Sciatic nerve (tissue), 2 donors: ENCODE measurements at regions not wholly inside any gene's neighbourhood (a gene's known extent, or its start where the extent isn't known, plus 50 kb on each side); places are given as distances from the start of the nearest gene placed in this dataset.
"Not testable (repeated sequence)": the region's sequence is repeated elsewhere in the genome, so short reads cannot be mapped to it uniquely, and the experiment has no call there.

Experiments used
- ATAC-seq: fragments of 200-7000 bp; cut with Tn5 transposase; one replicate; pipeline ENCODE4 v1.9.1; 2020; ENCODE audit warnings: mild to moderate bottlenecking, moderate library complexity
- DNase-seq: peaks from one replicate; pipeline ENCODE4 v3.0.0-alpha.2; 2020; ENCODE audit warnings: low spot score
- intact Hi-C: fragments of 100-400 bp; cut with DNase I; formaldehyde crosslinking; loops from one replicate; pipeline ENCODE4 v1.14.2; 2022
- donor health status: DM: no; HTN: no; CAD: no.
- donor health status: DM: no; HTN: no; CAD: no.

- ATAC-seq (no peak), DNase-seq (no peak)
- intact Hi-C loops, result no loop called here
These were observed 298.1 kb upstream of the TRPC5 start for GRCh38 chrX:112380541-112381278.

GRCh38 chrX:112377481-112377880 is 294.9 kb upstream of the TRPC5 start:
- intact Hi-C loops, result no loop called here
- ATAC-seq (no peak), DNase-seq (no peak)

- intact Hi-C loops, result no loop called here
- ATAC-seq, result no peak
These were observed 285.8 kb upstream of the TRPC5 start for GRCh38 chrX:112368371-112368770.

GRCh38 chrX:112367065-112367464 is 284.5 kb upstream of the TRPC5 start:
- ATAC-seq (no peak), DNase-seq (no peak)
- intact Hi-C loops, result no loop called here

More at GRCh38 chrX:112368371-112368770, 285.8 kb upstream of the TRPC5 start:
- DNase-seq, result no peak

- ATAC-seq (no peak), DNase-seq (no peak)
- intact Hi-C loops, result no loop called here
These were observed 277.3 kb upstream of the TRPC5 start for GRCh38 chrX:112359906-112360305.

- ATAC-seq (no peak), DNase-seq (no peak)
- intact Hi-C loops, result no loop called here
These were observed 273.4 kb upstream of the TRPC5 start for GRCh38 chrX:112355931-112356330.

- ATAC-seq, result no peak
- intact Hi-C loops, result no loop called here
- no peak for DNase-seq
These were observed 259.0 kb upstream of the TRPC5 start for GRCh38 chrX:112341598-112341997.

- DNase-seq (no peak), ATAC-seq (no peak)
- intact Hi-C loops, result no loop called here
These were observed 230.6 kb upstream of the TRPC5 start for GRCh38 chrX:112313201-112313600.

- intact Hi-C loops, result no loop called here
- ATAC-seq, result no peak
These were observed 223.5 kb upstream of the TRPC5 start for GRCh38 chrX:112306027-112306426.

GRCh38 chrX:112279940-112280339 is 197.4 kb upstream of the TRPC5 start:
- no peak for ATAC-seq
- no peak for DNase-seq
- intact Hi-C loops, result no loop called here

More at GRCh38 chrX:112306027-112306426, 223.5 kb upstream of the TRPC5 start:
- no peak for DNase-seq

GRCh38 chrX:112270991-112271390 is 188.4 kb upstream of the TRPC5 start:
- intact Hi-C loops, result no loop called here
- no peak for ATAC-seq
- no peak for DNase-seq

- DNase-seq (no peak), ATAC-seq (no peak)
These were observed 183.6 kb upstream of the TRPC5 start for GRCh38 chrX:112266136-112266535.

GRCh38 chrX:112259375-112259774 is 176.8 kb upstream of the TRPC5 start:
- intact Hi-C loops, result no loop called here
- no peak for ATAC-seq
- DNase-seq, result no peak

More at GRCh38 chrX:112266136-112266535, 183.6 kb upstream of the TRPC5 start:
- intact Hi-C loops, result no loop called here

- ATAC-seq (no peak), DNase-seq (no peak)
- intact Hi-C loops, result no loop called here
These were observed 172.3 kb upstream of the TRPC5 start for GRCh38 chrX:112254896-112255295.

- ATAC-seq, result no peak
- DNase-seq, result no peak
- intact Hi-C loops, result no loop called here
These were observed 165.1 kb upstream of the TRPC5 start for GRCh38 chrX:112247714-112248113.

- DNase-seq, result no peak
- ATAC-seq, result no peak
- intact Hi-C loops, result no loop called here
These were observed 153.0 kb upstream of the TRPC5 start for GRCh38 chrX:112235547-112235946.

GRCh38 chrX:112233164-112233563 is 150.6 kb upstream of the TRPC5 start:
- intact Hi-C loops, result no loop called here
- DNase-seq (no peak), ATAC-seq (no peak)

GRCh38 chrX:112226795-112227194 is 144.2 kb upstream of the TRPC5 start:
- DNase-seq, ATAC-seq, intact Hi-C loops: not testable (repeated sequence)

- intact Hi-C loops, result no loop called here
- no peak for DNase-seq
- no peak for ATAC-seq
These were observed 140.8 kb upstream of the TRPC5 start for GRCh38 chrX:112223391-112223790.

GRCh38 chrX:112218388-112218787 is 135.8 kb upstream of the TRPC5 start:
- DNase-seq, result no peak
- intact Hi-C loops, result no loop called here
- ATAC-seq, result no peak

GRCh38 chrX:112211459-112211858 is 128.9 kb upstream of the TRPC5 start:
- DNase-seq (no peak), ATAC-seq (no peak)
- intact Hi-C loops, result no loop called here
